Hepatocyte (in vitro differentiated cells): ENCODE measurements at regions not wholly inside any gene's neighbourhood (a gene's known extent, or its start where the extent isn't known, plus 50 kb on each side); places are given as distances from the start of the nearest gene placed in this dataset.

Source experiments
- CTCF ChIP-seq: fragments of 200-600 bp; sonication (generic); IDR thresholded peaks from 2 replicates; pipeline ENCODE4 v1.5.1; 2016; ENCODE audit warnings: antibody characterized with exemption, mild to moderate bottlenecking; ENCODE audit not compliant: poor library complexity
- EZH2 ChIP-seq: fragments of 200-600 bp; sonication (generic); IDR thresholded peaks from 2 replicates; pipeline ENCODE4 v1.6.1; 2016; ENCODE audit warnings: antibody characterized with exemption, mild to moderate bottlenecking, borderline replicate concordance
- EZH2phosphoT487 ChIP-seq: fragments of 200-600 bp; sonication (generic); IDR thresholded peaks from one replicate; pipeline ENCODE4 v1.6.1; 2018; ENCODE audit warnings: antibody characterized with exemption, mild to moderate bottlenecking, low read depth, moderate library complexity; ENCODE audit not compliant: unreplicated experiment, severe bottlenecking

GRCh38 chr3:144314946-144315345, 343.3 kb downstream of the DIPK2A start:
- TF ChIP-seq CTCF = no peak
- no peak for TF ChIP-seq EZH2
- no peak for TF ChIP-seq EZH2phosphoT487
